ENCODE measurements at regions not wholly inside any gene's neighbourhood (a gene's known extent, or its start where the extent isn't known, plus 50 kb on each side); places are given as distances from the start of the nearest gene placed in this dataset.

GRCh38 chrX:65941775-65942174 is 98.1 kb downstream of the VSIG4 start:
- TF ChIP-seq CTCF (conservative IDR thresholded peaks at IDR 0.05): no peak
- Histone ChIP-seq H2BK12ac (ENCODE audit: insufficient read length, low read depth, low read length) (no peak overlapping the region), H3K79me2 (ENCODE audit: insufficient read depth, low read length) (no peaks in the 10 kb centered on the region), H2BK15ac (ENCODE audit: low read depth, low read length) (no peak overlapping the region), H3K27me3 (ENCODE audit: insufficient read depth, low read length) (no peaks in the 10 kb centered on the region), H4K91ac (ENCODE audit: insufficient read length, low read depth, low read length) (no peak overlapping the region), H3K14ac (ENCODE audit: insufficient read depth, low read length) (no peak overlapping the region), H3K27ac (ENCODE audit: insufficient read length, low read depth, low read length) (no peak overlapping the region), H4K20me1 (ENCODE audit: control insufficient read depth, insufficient read depth, insufficient read length) (no peaks in the 10 kb centered on the region), H3K79me1 (ENCODE audit: insufficient read depth, low read depth, low read length, poor library complexity, severe bottlenecking) (no peaks in the 10 kb centered on the region), H3K23ac (ENCODE audit: insufficient read length, low read depth, low read length) (no peak overlapping the region), H2AFZ (ENCODE audit: low read length) (no peak overlapping the region), H4K8ac (replicated peaks; ENCODE audit: insufficient read length, low read depth, low read length) (no peak overlapping the region), H3K4ac (ENCODE audit: low read depth, low read length) (no peak overlapping the region), H3K18ac (ENCODE audit: insufficient read length, low read depth, low read length) (no peak overlapping the region), H4K5ac (ENCODE audit: insufficient read length, low read depth, low read length) (no peak overlapping the region), H3T11ph (ENCODE audit: low read length) (no peak overlapping the region), H3K56ac (ENCODE audit: insufficient read length, low read depth, low read length) (no peak overlapping the region), H3K4me1 (ENCODE audit: insufficient read depth, low read length) (no peaks in the 10 kb centered on the region), H2BK120ac (ENCODE audit: low read depth, low read length, poor library complexity, severe bottlenecking) (no peak overlapping the region), H2BK5ac (ENCODE audit: insufficient read length, low read length) (no peak overlapping the region), H3K9me3 (ENCODE audit: control insufficient read depth, low read depth, low read length) (peaks cover 17% of the 10 kb centered on the region), H3K4me2 (ENCODE audit: insufficient read depth, insufficient read length, low read length) (no peak overlapping the region), H2AK5ac (ENCODE audit: insufficient read length, low read length) (no peak overlapping the region), H2BK20ac (ENCODE audit: low read depth, low read length, poor library complexity, severe bottlenecking) (no peak overlapping the region), H3K23me2 (ENCODE audit: insufficient read length, low read depth, low read length, poor library complexity, severe bottlenecking) (no peaks in the 10 kb centered on the region), H3K9ac (ENCODE audit: extremely low read depth, insufficient read length, low read length) (no peak overlapping the region)
- Mint-ChIP-seq H3K4me3 (no peak overlapping the region), H3K27me3 (ENCODE audit: low read depth) (no peaks in the 10 kb centered on the region; the same call in 1 of the 2 replicates), H3K4me1 (no peaks in the 10 kb centered on the region), H3K36me3 (ENCODE audit: insufficient read depth in 1 of 3, low read depth in 3 of 3) (peaks cover 10 to 16% (median 11%) of the 10 kb centered on the region in 3 experiments; a peak in 5 of 7 replicates), H3K27ac (no peak overlapping the region), H3K9me3 (peaks cover 79 to 80% of the 10 kb centered on the region in 2 experiments)
- no CpG with 5 or more reads among the region's 1 CpG for WGBS (ENCODE audit: extremely low coverage, insufficient read length, low lambda C conversion rate)
- no peak for DNase-seq
